GM23248 (cell line): ENCODE measurements at regions not wholly inside any gene's neighbourhood (a gene's known extent, or its start where the extent isn't known, plus 50 kb on each side); places are given as distances from the start of the nearest gene placed in this dataset.

Experiments used
- DNase-seq: peaks from one replicate; pipeline ENCODE4 v3.0.0-alpha.2; 2015
- H2AFZ ChIP-seq: fragments of 200-600 bp; sonication (generic); 2 replicates; pipeline ENCODE4 v1.6.1; 2016; ENCODE audit warnings: antibody characterized with exemption
- H3F3A ChIP-seq: fragments of 200-600 bp; sonication (generic); 2 replicates; pipeline ENCODE4 v1.6.1; 2016; ENCODE audit warnings: mild to moderate bottlenecking, antibody characterized with exemption, mixed run types; ENCODE audit not compliant: insufficient read depth
- H3K27ac ChIP-seq: fragments of 200-600 bp; sonication (generic); 2 replicates; pipeline ENCODE4 v1.5.1; 2016; ENCODE audit warnings: mild to moderate bottlenecking
- H3K27me3 ChIP-seq: fragments of 200-600 bp; sonication (generic); replicated peaks from 2 replicates; pipeline ENCODE4 v1.6.1; 2016; ENCODE audit warnings: mild to moderate bottlenecking; ENCODE audit not compliant: insufficient read depth
- H3K36me3 ChIP-seq: fragments of 200-600 bp; sonication (generic); 2 replicates; pipeline ENCODE4 v1.6.1; 2016; ENCODE audit warnings: low read depth, mild to moderate bottlenecking
- H3K4me1 ChIP-seq: fragments of 200-600 bp; sonication (generic); 2 replicates; pipeline ENCODE4 v1.6.1; 2016; ENCODE audit warnings: mild to moderate bottlenecking; ENCODE audit not compliant: insufficient read depth
- H3K4me2 ChIP-seq: fragments of 200-600 bp; sonication (generic); one replicate; pipeline ENCODE4 v1.6.1; 2016; ENCODE audit warnings: mild to moderate bottlenecking; ENCODE audit not compliant: unreplicated experiment
- H3K4me3 ChIP-seq: fragments of 200-600 bp; sonication (generic); 2 replicates; pipeline ENCODE4 v1.5.1; 2016; ENCODE audit warnings: mild to moderate bottlenecking
- H3K79me2 ChIP-seq: fragments of 200-600 bp; sonication (generic); 2 replicates; pipeline ENCODE4 v1.6.1; 2016; ENCODE audit warnings: mild to moderate bottlenecking; ENCODE audit not compliant: insufficient read depth
- H3K9ac ChIP-seq: fragments of 200-600 bp; sonication (generic); 2 replicates; pipeline ENCODE4 v1.6.1; 2016; ENCODE audit warnings: mild to moderate bottlenecking
- H3K9me2 ChIP-seq: fragments of 200-600 bp; sonication (generic); 2 replicates; pipeline ENCODE4 v1.6.1; 2016; ENCODE audit warnings: mixed run types, mild to moderate bottlenecking, moderate library complexity; ENCODE audit not compliant: insufficient read depth
- H3K9me3 ChIP-seq: fragments of 200-600 bp; sonication (generic); one replicate; pipeline ENCODE4 v1.6.1; 2017; ENCODE audit warnings: low read depth
- H4K20me1 ChIP-seq: fragments of 200-600 bp; sonication (generic); 2 replicates; pipeline ENCODE4 v1.6.0; 2016; ENCODE audit not compliant: insufficient read depth
- EZH2 ChIP-seq: fragments of 200-600 bp; sonication (generic); IDR thresholded peaks from 2 replicates; pipeline ENCODE4 v1.6.1; 2018; ENCODE audit warnings: antibody characterized with exemption, mild to moderate bottlenecking; ENCODE audit not compliant: insufficient read depth, poor library complexity, severe bottlenecking
- EZH2phosphoT487 ChIP-seq: fragments of 200-600 bp; sonication (generic); IDR thresholded peaks from 2 replicates; pipeline ENCODE4 v1.6.1; 2018; ENCODE audit warnings: antibody characterized with exemption, moderate library complexity, mild to moderate bottlenecking, low read depth; ENCODE audit not compliant: insufficient read depth
- WGBS, 2 experiments: methylation state at CpG; one replicate each; pipeline ENCODE4 v1.1.6; 2015 to 2017; ENCODE audit warnings: low lambda C conversion rate in 2 of 2, low coverage in 1 of 2; ENCODE audit errors: missing lambda C conversion rate in 2 of 2; 5-methylcytosine and 5-hydroxymethylcytosine counted together
- in situ Hi-C: fragments of 300-500 bp; cut with MboI; formaldehyde crosslinking; loops from 2 replicates; pipeline ENCODE4 v1.15.0; 2020

DNA sequence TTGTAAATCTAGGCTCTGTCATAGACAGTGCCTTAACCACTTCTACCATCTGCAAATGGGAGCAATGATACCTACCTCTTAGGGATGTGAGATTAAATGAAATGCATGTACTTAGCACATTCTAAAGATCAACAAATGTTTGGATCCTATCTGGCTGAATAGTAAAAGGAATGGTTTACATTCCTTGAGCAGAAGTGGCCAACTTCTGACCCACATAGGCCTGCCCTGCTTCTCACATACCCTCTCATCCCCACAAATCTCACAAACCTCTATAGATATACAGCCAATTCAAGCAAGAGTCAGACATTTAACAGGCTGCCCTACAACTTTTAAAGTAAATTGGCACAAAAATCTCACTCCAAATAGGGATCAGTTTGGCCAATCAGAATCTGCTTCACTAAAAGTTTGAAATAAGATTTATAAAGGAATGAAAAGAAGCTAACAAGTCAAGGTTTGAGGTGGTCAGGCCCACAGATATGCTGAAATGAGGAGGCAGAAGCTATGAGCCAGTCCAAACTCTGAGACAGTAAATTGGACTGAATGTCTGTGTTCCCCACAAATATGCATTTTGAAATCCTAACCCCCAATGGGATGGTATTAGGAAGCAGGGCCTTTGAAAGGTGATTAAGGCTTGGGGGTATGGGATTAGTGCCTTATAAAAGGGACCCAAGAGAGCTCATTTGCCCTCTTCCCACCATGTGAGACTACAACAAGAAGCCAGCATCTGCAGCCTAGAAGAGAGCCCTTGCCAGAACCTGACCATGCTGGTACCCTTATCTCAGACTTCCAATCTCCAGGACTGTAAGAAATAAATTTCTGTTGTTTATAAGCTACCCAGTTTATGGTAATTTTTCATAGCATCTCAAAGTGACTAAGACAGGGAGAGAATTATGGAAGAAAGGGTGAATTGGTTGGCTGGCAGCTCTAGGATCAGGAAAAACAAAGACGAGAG, 227.8 kb upstream of the RBMS1 start:
- Histone ChIP-seq H3K4me1 (peaks cover 19% of the 10 kb centered on the region), H3K9ac (no peak overlapping the region), H3K79me2 (no peaks in the 10 kb centered on the region), H3K4me2 (peak overlapping the region; percentile 3), H3K4me3 (no peak overlapping the region), H3K9me3 (no peaks in the 10 kb centered on the region), H3K27ac (no peak overlapping the region), H3K27me3 (no peaks in the 10 kb centered on the region), H3K9me2 (no peaks in the 10 kb centered on the region), H3F3A (peaks cover 11% of the 10 kb centered on the region; the same call in 1 of the 2 replicates), H2AFZ (peak overlapping the region; percentile 23; the same call in 1 of the 2 replicates), H3K36me3 (no peaks in the 10 kb centered on the region), H4K20me1 (no peaks in the 10 kb centered on the region)
- in situ Hi-C loops, result no loop called here
- DNase-seq, result peak; percentile 26
- TF ChIP-seq EZH2phosphoT487, result no peak
- no peak for TF ChIP-seq EZH2
- WGBS, 2 experiments, result 94 to 100% methylated on average over 1 of the region's 1 CpG

GRCh38 chr2:160726046-160726445, 232.4 kb upstream of the RBMS1 start:
- Histone ChIP-seq H3K27ac (no peak overlapping the region), H3K9me3 (no peaks in the 10 kb centered on the region), H3K79me2 (no peaks in the 10 kb centered on the region), H3K27me3 (no peaks in the 10 kb centered on the region), H3K9ac (no peak overlapping the region), H3K4me1 (peaks cover 13% of the 10 kb centered on the region), H3K9me2 (no peaks in the 10 kb centered on the region; the same call in 1 of the 2 replicates), H4K20me1 (no peaks in the 10 kb centered on the region), H3K4me2 (no peak overlapping the region), H3F3A (peaks cover 9% of the 10 kb centered on the region; the same call in 1 of the 2 replicates), H3K4me3 (no peak overlapping the region), H2AFZ (no peak overlapping the region), H3K36me3 (no peaks in the 10 kb centered on the region)
- no peak for DNase-seq
- in situ Hi-C loops, result no loop called here
- TF ChIP-seq EZH2 (no peak), EZH2phosphoT487 (no peak)
- 82 to 86% methylated on average over 1 of the region's 1 CpG for WGBS, 2 experiments

DNA sequence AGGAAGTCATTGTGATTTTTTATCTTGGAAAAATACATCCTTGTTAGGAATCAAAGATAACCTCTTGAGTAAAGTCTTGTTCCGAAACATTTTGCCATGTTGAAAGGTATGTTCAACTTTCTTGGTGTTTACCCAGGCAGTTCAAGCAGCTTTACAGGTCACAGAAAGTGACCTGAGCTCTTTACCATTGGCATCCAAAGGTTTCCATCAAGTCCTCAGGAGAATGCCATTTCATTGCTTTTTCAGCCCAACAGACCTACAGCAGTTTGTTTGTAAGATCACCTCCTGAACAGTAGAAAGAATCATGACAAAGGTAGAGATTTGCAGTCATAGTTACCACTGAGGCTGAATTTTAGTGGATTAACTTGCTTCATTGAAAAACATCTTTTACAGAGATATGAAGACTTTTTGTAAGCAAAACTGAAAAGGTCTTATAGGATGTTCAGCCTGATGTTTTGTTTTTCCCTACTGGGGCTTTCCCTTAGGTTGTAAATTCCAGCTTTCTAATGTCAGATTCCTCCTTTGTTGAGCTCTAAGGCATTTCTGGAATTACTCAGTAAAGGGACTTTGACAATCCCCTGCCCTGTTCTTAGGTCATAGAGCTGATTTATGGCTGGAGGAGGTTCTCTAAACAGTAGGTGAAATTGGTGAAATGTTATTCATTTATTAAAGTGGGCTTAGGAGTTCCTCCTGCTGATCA, 236.8 kb upstream of the RBMS1 start:
- Histone ChIP-seq H3K79me2 (no peaks in the 10 kb centered on the region), H3K4me1 (peaks cover 4% of the 10 kb centered on the region; the same call in 1 of the 2 replicates), H2AFZ (no peak overlapping the region), H3K9me2 (no peaks in the 10 kb centered on the region; the same call in 1 of the 2 replicates), H3K4me2 (no peak overlapping the region), H3K9ac (no peak overlapping the region), H3K27me3 (no peaks in the 10 kb centered on the region), H4K20me1 (no peaks in the 10 kb centered on the region), H3K9me3 (no peaks in the 10 kb centered on the region), H3F3A (no peaks in the 10 kb centered on the region), H3K4me3 (no peak overlapping the region), H3K36me3 (no peaks in the 10 kb centered on the region), H3K27ac (no peak overlapping the region)
- in situ Hi-C loops, result no loop called here
- no peak for DNase-seq
- no peak for TF ChIP-seq EZH2
- no peak for TF ChIP-seq EZH2phosphoT487
- 95 to 96% methylated on average over 1 of the region's 1 CpG for WGBS, 2 experiments

DNA sequence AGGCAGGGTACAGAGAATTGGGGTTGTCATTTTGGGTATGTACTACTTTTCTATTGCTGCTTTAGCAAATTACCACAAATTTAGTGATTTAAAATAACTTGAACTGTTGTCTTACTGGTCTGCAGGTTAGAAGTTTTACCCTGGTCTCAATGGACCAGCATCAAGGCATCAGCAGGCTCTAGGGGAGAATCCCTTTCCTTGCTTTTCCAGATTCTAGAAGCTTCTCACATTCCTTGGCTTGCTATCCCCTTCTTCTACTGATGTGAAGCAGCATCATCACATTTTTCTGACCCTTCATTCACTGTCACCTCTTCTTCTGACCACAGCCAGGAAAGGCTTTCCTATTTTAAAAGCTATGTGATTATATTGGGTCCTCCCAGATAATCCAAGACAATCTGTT, 237.8 kb upstream of the RBMS1 start:
- Histone ChIP-seq H3K9me3 (no peaks in the 10 kb centered on the region), H3K27me3 (no peaks in the 10 kb centered on the region), H3K9ac (no peak overlapping the region), H3K79me2 (no peaks in the 10 kb centered on the region), H3K27ac (no peak overlapping the region), H3K4me3 (no peak overlapping the region), H3K4me1 (peaks cover 11% of the 10 kb centered on the region), H3K4me2 (no peak overlapping the region), H4K20me1 (no peaks in the 10 kb centered on the region), H2AFZ (no peak overlapping the region), H3K36me3 (no peaks in the 10 kb centered on the region), H3K9me2 (no peaks in the 10 kb centered on the region; the same call in 1 of the 2 replicates), H3F3A (peaks cover 7% of the 10 kb centered on the region)
- TF ChIP-seq EZH2, result no peak
- TF ChIP-seq EZH2phosphoT487, result no peak
- DNase-seq, result no peak
- in situ Hi-C loops, result no loop called here
